ENCODE measurements at regions not wholly inside any gene's neighbourhood (a gene's known extent, or its start where the extent isn't known, plus 50 kb on each side); places are given as distances from the start of the nearest gene placed in this dataset.

DNA sequence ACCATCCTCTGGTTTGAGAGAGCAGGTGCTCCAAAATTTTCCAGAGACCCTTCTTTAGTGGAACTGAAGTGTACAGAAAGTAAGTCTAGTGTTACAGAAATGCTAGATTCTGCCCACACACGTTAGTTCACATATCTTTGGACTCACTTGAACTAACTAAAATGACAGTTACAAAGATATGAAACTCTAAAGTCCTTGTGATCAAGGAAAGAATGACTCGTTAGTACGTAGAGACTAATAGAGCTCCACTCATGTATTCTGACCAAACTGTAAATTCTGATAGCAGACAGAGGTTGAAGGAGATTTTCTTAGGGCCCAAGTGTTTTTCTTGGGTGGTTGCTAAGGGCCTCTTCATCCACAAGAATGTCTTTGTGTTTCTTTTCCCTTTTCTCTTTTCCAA lies 491.5 kb upstream of the B3GALT2 start:
- no peak for DNase-seq

DNA sequence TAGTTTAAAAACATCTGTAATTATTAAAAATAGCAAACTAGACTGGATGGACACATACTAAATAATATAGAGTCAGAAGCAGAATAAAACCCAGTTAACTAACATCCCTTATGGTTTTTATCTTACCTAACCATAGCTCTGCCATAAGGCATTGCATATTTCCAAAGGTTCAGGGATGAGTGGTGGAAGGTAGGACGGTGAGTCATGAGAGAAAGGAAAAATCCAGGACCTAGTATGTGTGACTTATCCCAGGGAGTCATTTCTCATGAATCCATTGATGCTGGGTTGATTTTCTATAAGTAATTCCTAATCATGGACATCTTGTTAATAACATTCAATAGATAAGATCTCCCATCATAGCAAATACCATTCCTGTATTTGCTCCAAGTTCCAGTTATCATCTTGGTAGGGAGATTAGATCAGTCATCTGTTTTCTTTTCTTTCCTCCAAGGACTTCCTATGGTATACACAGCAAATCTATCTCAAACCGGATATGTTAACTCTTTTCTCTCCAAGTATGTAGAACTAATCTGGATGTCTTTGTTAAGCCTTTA lies 490.7 kb upstream of the B3GALT2 start:
- DNase-seq: no peak

DNA sequence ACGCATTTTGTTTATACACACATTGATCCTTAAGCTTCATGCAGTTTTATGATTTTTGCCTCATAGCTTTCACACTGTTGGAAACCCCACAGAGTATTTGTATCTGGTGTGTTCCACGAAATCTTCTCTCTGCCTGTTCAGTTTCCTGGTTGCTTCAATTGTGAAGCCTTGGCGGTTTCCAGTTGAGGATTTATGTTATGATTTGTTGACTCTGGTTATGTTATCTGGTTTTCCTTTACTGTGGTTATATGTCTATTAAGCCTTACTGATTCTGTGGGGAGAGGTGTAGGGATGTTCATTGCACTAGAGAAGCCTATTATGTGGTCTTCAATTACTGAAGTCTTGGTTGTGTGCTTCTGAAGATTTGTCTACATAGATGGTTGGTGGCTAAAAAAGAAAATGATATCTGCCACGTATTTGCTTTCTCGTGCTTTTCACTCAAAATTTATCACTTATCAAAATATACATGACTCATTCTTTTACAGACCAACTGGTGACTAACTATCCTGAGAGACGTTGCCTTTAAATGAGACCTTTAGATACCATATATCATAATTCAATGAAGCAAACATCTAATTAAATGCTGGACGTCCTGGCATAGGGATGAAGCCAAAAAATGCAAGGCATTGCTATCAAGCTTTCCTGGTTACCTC lies 488.0 kb upstream of the B3GALT2 start:
- no peak for DNase-seq

DNA sequence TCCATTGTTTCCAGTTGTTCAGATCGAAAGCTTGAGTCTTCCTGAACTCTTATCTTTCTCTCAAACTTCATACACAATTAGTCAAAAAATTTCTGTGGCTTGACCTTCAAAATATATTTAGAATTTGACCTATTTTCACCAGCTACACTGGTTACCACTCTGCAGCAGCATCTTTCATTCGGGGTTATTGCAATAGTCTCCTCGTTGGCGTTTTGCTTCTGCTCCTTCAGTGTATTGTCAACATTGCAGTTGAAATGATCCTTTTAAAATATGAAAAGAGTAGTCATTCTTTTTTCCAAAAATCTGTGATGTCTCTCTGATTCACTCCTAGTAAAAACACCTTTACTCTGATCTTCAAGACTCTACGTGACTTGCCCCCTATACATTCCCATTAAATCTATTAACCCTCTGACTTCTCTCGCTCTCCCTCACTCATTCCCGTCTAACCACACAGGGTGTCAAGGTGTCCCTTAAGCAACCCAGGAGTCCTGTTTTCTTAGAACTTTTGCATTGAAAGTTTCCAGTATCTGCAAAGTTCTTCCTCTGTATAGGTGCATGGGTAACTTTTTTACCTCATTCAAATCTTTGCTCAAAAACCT lies 480.2 kb upstream of the B3GALT2 start:
- DNase-seq: no peak

DNA sequence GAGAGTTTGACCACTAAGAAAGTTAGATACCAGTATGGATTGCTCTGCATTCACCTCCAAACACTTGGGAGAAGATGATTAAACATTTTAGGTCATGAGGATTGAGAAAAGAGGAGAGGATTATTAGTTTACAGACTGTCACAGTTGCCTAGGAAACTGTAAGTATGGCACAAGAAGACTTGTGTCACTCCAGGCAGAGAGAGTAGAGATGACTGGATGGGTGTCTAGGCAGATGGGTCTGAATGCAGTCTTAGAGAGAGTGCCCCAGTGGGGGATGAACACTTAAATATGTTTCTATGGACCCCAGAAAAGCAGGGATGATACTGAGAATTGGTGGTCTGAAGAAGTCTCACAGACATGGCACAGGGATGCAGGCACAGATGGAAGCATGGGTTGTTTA lies 477.6 kb upstream of the B3GALT2 start:
- no peak for DNase-seq

DNA sequence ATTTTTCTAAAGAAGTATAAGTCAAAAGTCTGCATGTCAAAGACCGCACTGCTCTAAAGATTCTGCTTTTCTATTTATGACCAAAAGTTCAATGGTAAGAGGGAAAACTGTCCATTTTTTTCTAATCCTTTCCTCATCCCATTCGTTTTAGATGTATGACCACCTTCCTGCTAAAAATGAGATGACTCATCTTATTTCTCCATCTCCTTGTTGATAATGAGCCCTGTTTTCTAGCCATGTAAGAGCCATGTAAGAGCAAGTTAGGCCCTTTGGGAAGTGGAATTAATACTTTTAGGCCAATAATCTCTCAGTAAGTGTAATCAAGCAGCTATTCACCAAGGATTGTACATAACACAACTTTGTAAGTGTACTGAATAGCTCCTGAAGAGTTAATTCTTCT lies 475.6 kb upstream of the B3GALT2 start:
- no peak for DNase-seq

DNA sequence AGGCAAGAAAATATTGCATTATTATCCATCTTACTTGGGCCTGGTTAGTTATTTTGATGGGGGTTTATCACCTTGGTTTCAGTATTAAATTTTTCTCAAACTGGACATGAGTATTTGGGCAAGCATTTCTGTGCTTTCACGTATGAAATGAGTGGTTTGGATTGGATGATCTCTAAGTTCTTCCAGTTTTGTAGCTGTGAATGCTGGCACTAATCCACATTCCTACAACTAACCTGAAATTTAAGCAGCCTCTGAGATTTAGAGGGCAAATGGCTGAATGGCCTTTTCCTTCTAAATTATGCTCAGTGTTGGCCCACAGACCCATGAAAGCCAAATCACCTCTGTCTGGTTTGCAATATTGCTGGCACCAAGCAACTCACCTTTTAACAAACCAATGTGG lies 475.0 kb upstream of the B3GALT2 start:
- DNase-seq: no peak

DNA sequence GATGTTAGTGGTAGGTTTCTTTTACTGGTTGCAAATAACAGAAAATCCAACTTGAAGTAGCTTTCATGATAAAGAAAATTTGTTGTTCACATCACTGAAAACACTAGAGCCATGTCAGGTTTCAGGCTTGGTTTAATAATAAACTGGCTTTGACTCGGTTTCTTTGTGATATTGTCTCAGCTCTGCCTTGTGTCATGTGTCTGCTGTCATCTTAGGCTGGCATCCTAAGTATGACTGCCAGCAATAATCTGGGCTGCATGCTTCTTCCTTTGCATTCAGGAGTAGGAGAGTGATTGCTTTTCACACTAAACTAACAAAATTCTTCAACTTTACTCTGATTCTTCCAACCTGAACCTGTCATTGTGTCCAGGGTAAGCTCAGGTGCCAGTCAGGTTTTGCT lies 474.0 kb upstream of the B3GALT2 start:
- no peak for DNase-seq

DNA sequence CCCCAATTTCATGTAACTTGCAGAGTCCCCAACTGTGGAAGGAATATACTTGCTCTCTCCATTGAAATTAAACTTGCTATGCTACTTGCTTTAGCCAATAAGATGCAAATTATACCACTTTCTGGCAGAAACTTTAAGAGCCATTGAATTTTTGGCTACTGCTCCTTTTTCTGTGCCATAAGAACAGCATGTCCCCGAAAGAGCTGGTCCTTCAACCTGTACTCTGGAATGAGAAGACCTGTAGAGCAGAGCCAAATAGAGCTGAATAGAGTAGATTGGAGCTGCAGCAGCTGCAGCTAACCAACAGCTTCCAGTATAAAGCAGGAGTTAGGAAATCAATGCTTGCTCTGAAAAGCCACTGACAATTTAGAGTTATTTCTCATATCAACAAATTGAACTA lies 472.3 kb upstream of the B3GALT2 start:
- DNase-seq: no peak

DNA sequence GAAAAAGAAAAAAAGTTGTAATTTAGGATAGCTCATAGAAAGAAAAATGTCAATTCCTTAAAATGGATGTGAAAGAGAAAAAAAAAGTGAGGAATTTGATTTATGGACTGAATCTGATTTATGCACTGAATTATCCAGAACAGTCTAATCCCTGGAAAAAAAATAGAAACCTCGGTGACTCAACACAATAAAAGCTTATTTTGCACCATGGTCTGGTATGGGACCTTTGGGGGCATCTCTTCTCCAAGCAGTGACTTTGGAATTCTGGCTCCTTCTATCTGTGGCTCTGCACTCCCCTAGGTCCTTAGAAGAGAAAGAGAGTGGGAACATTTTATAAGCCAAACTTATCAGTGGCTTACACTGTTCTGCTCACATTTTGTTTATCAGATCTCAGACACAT lies 471.7 kb upstream of the B3GALT2 start:
- no peak for DNase-seq

DNA sequence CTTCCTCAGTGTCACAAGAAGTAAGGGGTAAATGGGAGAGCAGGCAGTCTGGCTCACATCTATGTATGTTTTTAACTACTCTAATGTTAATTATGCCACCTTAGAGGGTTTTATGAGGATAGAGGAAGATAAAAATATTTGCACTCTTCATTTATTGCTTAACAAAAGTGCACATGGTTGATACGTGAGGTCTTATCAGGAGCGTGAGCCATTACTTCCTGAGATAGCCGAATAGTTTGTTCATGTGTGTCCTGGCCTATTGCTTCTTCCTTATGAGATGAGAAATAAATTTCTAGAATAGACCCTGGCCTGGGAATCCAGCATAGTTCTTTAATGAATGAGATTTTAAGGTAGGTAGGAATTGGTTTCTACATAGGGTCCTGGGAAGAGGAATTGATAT lies 471.1 kb upstream of the B3GALT2 start:
- no peak for DNase-seq

DNA sequence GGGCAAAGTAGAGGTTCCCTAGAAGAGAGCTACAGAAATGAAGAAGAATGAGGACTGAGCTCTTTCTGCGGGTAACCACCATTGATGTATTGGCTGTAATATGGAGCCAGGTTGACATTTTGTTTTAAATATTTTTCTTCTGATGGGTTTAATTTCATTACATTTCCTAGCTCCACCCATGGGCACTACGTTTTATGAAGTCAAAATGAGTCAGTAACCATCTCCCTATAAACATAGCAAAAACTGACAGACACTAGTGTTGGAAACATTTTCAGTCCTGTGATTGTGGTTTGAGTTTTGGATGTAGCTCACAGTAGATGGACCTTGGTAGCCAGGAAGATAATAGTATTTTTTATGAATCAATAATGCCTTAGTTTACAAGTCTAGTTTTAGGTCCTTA lies 470.4 kb upstream of the B3GALT2 start:
- no peak for DNase-seq

DNA sequence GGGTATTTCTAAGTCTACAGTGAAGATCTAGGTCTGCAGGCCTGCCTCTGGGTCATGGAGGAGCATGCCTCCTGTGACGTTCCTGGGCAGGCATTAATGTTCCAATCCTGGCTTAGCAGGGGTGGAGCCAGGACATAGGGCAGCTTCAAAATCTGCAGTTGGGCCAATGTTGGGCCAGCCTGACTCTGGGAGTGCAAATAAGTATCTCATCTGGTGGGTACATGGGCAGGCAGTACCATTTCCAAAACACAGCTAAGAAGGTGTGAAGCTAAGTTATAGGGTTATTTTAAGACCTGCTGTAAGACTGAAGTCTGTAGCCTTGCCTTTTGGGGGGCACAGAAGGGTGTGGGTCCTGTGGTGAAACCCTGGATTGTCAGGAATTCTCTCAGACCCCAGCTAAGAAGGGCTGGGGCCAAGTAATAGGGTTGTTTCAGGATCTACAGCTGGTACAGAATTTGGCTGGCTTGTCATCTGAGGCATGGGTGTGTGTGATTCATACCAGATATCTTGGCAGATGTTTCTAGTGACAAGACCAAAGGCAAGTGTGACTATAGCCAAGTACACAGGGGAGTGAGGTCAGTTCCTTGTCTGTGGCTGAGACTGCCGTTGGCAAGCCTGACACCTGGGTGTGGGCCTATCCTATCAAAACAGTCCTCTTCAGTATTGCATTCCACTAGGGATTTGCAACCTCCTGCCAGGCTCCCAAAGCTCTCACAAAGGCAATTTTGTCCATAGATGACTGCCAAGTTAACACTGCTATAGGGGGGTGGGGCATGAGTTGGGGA lies 468.7 kb upstream of the B3GALT2 start:
- DNase-seq: no peak

DNA sequence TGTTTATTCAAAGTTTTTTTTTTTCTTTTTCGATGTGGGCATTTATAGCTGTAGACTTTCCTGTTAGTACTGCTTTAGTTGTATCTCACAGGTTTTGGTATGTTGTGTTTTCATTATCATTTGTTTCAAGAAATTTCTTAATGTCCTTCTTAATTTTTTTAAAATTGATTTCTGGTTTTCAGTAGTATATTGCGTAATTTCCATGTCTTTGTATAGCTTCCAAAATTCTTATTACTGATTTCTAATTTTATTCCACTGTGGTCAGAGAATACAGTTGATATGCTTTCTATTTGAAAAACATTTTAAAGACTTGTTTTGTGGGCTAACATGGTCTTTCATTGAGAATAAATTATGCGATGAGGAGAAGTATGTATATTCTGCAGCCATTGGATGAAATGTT lies 463.2 kb upstream of the B3GALT2 start:
- no peak for DNase-seq

DNA sequence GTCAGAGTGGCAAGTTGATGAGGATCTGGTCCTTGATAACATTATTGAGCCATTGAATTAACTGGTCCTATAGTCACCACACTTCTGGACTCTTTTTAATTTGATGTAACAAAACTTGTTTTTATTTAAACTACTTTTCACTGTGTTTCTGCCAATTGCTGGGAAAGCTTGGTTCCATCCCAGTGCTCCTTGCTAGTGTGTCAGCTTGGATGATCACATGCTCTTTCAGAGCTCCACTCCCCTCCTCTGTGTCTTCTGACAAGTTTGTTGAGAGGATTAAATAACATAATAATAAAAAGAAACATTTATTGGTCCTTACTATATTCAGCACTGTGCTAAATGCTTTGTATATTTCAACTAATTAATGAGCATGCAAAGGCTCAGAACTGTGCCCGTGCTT lies 448.5 kb upstream of the B3GALT2 start:
- DNase-seq: no peak

DNA sequence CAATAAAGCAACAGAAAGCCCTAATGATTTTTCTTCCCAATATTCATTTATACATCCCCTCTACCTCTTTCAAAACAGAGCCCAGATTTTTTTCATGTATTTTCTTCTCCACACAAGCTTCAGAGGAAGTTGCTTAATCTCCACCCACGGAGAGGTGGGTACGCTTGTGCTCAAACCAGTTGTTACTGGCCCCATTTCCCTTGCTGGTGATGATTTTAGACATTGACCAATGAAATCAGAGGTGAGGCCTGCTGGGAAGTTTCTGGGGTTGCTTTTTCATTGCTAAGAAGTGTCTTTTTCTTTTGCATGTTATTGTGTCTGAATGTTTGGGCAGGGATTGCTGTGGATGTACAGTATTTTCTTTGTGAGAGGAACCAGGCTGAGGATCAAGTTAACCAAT lies 448.1 kb upstream of the B3GALT2 start:
- DNase-seq: no peak

DNA sequence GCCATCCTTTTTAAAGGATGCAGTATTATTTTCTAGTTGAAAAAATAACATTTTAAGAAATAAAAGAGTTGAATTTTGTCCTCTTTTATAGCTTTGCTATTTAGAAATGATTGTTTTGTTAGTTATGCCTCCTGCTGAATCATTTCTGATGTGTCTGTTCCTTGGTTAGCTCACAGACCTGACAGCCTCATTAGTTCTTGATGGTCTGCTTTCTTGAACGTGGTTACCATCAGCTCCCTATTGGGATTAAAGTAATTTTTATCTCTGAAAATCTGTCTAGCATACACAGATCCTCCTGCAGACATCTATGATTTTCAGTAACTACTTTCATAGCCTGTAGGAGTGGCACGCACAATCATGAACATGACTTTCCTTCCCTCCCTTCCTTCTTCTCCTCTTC lies 447.6 kb upstream of the B3GALT2 start:
- DNase-seq: no peak

DNA sequence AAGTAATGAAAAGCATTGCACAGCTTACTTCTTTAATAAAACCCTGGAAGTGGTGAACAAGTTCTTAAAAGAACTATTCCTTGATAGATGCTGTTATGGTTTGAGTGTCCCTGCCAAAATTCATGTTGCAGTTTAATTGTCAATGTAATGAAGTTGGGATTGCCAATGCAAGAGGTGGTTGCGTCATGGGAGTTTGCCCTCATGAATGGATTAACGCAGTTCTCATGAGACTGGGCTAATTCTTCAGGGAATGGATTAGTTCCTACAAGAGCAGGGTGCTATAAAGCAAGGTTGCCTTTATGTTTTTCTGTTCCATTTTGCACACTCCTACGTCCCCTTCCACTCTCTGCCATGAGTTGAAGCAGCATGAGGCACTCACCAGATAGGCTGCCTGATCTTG lies 446.7 kb upstream of the B3GALT2 start:
- DNase-seq: no peak

DNA sequence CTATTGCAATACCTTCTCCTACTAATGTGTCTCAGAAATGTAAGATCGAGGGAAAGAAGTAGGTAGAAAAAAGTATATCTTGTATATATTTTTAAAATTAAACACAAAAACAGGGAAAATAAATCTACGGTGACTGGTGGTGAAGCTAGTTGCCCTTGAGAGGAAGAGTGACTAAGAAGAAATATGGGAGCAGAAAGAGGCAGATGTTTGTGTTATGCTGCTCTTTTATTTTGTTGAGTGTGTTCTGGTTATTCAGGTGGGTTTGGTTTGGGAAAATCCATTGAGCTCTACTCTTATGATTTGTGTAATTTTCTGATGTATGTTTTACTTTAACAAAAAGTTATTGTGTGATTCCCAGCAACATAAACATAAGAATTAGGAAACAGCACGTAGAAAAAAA lies 444.9 kb upstream of the B3GALT2 start:
- DNase-seq: no peak

DNA sequence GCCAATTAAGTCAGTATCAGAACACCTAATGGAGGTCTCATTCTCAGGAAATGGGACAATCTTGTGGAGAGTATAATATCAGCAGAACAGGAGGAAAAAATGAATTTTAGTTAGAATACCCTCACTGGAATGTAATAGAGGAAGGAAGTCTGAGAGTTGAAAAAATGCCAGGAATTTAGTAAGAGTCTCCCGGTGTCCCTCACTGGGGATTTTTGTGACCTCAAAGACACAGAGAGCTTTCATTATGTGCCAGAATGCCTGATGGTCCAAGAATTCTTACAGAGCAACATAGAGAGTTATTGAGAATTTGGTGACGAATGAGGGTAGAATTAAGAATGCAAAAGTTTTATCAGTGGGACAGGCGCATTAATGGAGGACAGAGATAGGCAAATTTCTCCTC lies 443.5 kb upstream of the B3GALT2 start:
- DNase-seq: no peak

DNA sequence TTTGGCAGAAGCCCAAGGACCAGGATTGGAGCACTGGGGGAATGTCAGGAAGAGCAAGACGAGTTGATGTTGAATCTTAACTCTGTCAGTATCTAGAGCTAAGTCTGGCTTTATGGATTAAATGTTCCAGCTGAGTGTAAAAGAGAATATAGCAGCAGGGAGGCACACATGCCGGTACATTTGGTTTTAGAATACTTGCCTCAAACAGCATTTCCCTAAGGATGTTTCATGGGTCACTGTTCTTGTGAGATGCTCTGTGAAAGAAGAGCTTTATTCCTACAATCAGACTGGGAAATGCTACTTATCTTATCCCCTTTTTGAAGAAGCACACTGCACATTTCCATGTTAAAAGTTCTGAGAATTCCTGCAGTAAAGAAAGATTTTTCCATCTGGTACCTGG lies 440.3 kb upstream of the B3GALT2 start:
- no peak for DNase-seq

DNA sequence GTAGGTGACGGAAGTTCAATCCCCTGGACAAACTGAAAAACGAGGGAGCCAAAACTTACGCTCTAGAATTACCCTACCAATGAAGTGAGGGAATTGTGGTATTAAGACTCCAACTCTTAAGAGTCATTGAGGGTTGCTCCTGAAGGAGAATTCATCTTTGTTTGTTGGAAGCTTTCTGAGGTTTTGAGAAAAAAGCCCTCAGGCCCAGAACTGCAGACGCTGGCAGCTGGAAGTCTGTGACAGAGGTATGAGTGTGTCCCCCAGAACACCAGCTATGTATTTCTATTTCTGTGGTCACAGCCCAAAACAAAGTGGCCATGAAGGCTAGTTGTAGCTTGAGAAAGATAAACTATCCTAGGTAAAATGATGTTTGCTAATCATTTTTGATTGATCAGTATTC lies 438.8 kb upstream of the B3GALT2 start:
- DNase-seq: no peak

DNA sequence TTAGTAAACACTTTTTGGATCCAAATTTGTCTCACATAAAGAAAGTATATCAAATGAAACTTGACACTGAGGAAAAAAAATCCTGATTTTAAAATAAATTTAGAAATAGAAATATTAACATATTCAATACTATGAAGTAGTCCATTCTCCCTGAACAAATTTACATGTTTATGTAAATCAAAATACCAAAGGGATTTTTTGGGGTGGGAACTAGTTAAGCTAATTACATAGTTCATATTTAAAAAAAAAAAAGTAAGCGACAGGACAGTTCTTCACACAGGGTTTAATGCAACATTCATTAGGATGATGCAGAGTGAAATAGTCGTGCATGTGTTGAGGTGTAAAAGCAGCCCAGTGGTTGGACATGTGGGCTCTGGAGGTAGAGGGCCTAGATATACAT lies 433.5 kb upstream of the B3GALT2 start:
- DNase-seq: no peak

DNA sequence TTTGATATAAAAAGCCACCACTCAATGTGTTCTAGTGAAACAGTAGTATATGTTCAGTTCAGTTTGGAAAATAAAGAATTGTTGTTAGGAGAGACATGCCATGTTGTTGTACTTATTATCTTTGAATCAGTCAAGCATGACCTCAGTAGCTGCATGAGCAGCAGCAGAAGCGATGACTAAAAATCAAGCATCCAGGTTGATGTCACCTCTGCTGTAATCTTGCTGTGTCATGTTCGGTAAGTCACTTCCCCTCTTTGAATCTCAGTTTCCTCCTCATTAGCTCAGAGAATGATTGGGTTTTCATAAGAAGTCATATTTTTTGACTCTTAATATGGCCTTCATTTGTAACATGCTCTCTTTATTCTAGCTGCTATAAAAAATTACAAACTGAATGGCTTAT lies 428.4 kb upstream of the B3GALT2 start:
- DNase-seq: no peak
